Chondrocyte (in vitro differentiated cells): ENCODE measurements at regions not wholly inside any gene's neighbourhood (a gene's known extent, or its start where the extent isn't known, plus 50 kb on each side); places are given as distances from the start of the nearest gene placed in this dataset.
"Not testable (repeated sequence)": the region's sequence is repeated elsewhere in the genome, so short reads cannot be mapped to it uniquely, and the experiment has no call there.

Experiments used
- DNase-seq: peaks from one replicate; pipeline ENCODE4 v3.0.0; 2021; ENCODE audit warnings: mixed read lengths, low spot score
- H3K27ac Mint-ChIP-seq: one replicate; pipeline ENCODE4 v1.8.0; 2021; ENCODE audit warnings: mild to moderate bottlenecking, moderate library complexity, mixed read lengths; ENCODE audit not compliant: unreplicated experiment
- H3K27me3 Mint-ChIP-seq: 2 replicates; pipeline ENCODE4 v1.8.0; 2021; ENCODE audit warnings: low read depth, mixed read lengths
- H3K36me3 Mint-ChIP-seq: 2 replicates; pipeline ENCODE4 v1.8.0; 2021; ENCODE audit warnings: low read depth, mixed read lengths
- H3K4me1 Mint-ChIP-seq: 2 replicates; pipeline ENCODE4 v1.8.0; 2021; ENCODE audit warnings: low read depth, mild to moderate bottlenecking, mixed read lengths
- H3K4me3 Mint-ChIP-seq: one replicate; pipeline ENCODE4 v1.8.0; 2021; ENCODE audit warnings: mild to moderate bottlenecking, moderate library complexity, mixed read lengths; ENCODE audit not compliant: unreplicated experiment
- H3K9me3 Mint-ChIP-seq: 2 replicates; pipeline ENCODE4 v1.8.0; 2021; ENCODE audit warnings: low read depth, mixed read lengths
- CTCF ChIP-seq: fragments of 200-600 bp; sonication (generic); IDR thresholded peaks from 2 replicates; pipeline ENCODE4 v1.5.0; 2021; ENCODE audit warnings: antibody characterized with exemption, mild to moderate bottlenecking, moderate library complexity

DNA sequence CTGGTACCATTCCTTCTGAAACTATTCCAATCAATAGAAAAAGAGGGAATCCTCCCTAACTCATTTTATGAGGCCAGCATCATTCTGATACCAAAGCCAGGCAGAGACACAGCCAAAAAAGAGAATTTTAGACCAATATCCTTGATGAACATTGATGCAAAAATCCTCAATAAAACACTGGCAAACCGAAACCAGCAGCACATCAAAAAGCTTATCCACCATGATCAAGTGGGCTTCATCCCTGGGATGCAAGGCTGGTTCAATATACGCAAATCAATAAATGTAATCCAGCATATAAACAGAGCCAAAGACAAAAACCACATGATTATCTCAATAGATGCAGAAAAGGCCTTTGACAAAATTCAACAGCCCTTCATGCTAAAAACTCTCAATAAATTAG lies 82.3 kb upstream of the C3orf49 start:
- peaks cover 17% of the 10 kb centered on the region for H3K27me3 Mint-ChIP-seq
- H3K27ac Mint-ChIP-seq, DNase-seq: not testable (repeated sequence)

DNA sequence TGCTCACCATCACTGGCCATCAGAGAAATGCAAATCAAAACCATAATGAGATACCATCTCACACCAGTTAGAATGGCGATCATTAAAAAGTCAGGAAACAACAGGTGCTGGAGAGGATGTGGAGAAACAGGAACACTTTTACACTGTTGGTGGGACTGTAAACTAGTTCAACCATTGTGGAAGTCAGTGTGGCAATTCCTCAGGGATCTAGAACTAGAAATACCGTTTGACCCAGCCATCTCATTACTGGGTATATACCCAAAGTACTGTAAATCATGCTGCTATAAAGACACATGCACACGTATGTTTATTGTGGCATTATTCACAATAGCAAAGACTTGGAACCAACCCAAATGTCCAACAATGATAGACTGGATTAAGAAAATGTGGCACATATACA lies 80.5 kb upstream of the C3orf49 start:
- not testable (repeated sequence) for H3K9me3 Mint-ChIP-seq, H3K27ac Mint-ChIP-seq, H3K4me3 Mint-ChIP-seq, DNase-seq, H3K4me1 Mint-ChIP-seq, H3K36me3 Mint-ChIP-seq
- H3K27me3 Mint-ChIP-seq = peaks cover 13% of the 10 kb centered on the region

More for the DNA sequence above, 82.3 kb upstream of the C3orf49 start:
- not testable (repeated sequence) for H3K9me3 Mint-ChIP-seq, H3K36me3 Mint-ChIP-seq, H3K4me1 Mint-ChIP-seq, H3K4me3 Mint-ChIP-seq

DNA sequence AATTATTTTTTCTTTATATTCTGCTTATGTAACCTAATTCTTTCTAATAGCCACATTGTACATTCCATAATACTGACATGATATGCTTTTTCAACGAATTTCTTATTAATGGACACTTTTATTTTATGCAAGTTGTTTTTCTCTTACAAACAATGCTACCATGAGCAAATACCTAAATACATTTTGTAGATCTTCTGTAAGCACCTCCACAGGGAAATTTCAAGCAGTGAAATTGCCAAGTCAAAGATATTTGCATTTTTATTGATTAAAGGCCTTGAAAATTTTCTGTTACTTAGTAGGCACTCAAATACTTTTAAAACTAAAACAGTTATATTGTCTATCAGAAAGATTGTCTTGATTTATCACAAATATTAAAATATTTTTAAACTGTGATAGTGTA lies 79.6 kb upstream of the C3orf49 start:
- H3K27ac Mint-ChIP-seq = no peak overlapping the region
- DNase-seq = no peak
- TF ChIP-seq CTCF = no peak
- peaks cover 17% of the 10 kb centered on the region for H3K27me3 Mint-ChIP-seq
- peaks cover 3% of the 10 kb centered on the region for H3K9me3 Mint-ChIP-seq
- H3K4me3 Mint-ChIP-seq = no peak overlapping the region
- no peaks in the 10 kb centered on the region for H3K36me3 Mint-ChIP-seq
- no peaks in the 10 kb centered on the region for H3K4me1 Mint-ChIP-seq

- TF ChIP-seq CTCF = no peak
- H3K4me1 Mint-ChIP-seq = no peaks in the 10 kb centered on the region
- no peak overlapping the region for H3K27ac Mint-ChIP-seq
- H3K4me3 Mint-ChIP-seq = no peak overlapping the region
- H3K9me3 Mint-ChIP-seq = peaks cover 2% of the 10 kb centered on the region
- no peaks in the 10 kb centered on the region for H3K36me3 Mint-ChIP-seq
- DNase-seq = no peak
- peaks cover 15% of the 10 kb centered on the region for H3K27me3 Mint-ChIP-seq
Measured at GRCh38 chr3:63740116-63740515, 79.0 kb upstream of the C3orf49 start.

GRCh38 chr3:63744693-63745092 lies 74.4 kb upstream of the C3orf49 start:
- H3K4me3 Mint-ChIP-seq, H3K27ac Mint-ChIP-seq, H3K4me1 Mint-ChIP-seq, DNase-seq, H3K9me3 Mint-ChIP-seq, H3K36me3 Mint-ChIP-seq: not testable (repeated sequence)
- H3K27me3 Mint-ChIP-seq = peaks cover 24% of the 10 kb centered on the region

DNA sequence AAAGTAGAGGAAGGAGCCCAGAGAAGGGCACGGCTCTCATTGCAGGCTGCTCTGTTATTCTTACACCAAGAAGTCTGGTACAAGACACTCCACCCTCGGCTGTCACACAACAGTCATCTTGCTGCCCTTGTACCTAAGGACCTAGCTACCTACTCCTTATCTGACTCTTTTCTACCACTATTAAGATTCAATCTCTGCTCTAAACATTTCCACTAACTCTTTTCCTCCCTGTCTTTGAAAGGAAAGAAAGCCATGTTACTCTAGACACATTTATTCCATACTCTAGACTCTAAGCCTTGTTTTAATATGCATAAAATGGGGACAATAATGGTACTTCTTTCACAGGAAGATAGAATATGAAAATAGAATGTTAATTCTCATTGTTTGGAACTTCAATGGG lies 73.3 kb upstream of the C3orf49 start:
- TF ChIP-seq CTCF = no peak
- no peaks in the 10 kb centered on the region for H3K4me1 Mint-ChIP-seq
- no peaks in the 10 kb centered on the region for H3K36me3 Mint-ChIP-seq
- H3K4me3 Mint-ChIP-seq = no peak overlapping the region
- DNase-seq = no peak
- no peak overlapping the region for H3K27ac Mint-ChIP-seq
- H3K9me3 Mint-ChIP-seq = no peaks in the 10 kb centered on the region
- H3K27me3 Mint-ChIP-seq = peaks cover 16% of the 10 kb centered on the region

DNA sequence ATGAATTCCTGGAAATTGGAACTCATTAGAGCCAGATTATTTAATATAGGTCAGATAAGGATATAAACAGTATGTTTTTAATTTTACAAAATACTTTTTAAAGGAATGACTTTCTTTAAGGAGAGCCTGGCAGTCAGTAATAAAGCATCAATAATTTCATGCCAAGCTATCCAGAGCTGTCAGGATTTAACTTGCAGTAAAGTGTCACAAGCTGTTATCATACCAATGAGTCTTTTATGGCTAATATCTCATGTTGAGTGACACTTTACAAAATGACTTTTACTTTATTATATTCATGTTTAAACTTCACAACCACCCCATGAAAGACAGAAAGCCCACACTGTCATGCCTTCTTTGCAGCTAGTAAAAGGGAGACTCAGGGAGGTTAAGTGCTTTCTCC lies 72.9 kb upstream of the C3orf49 start:
- peaks cover 15% of the 10 kb centered on the region for H3K27me3 Mint-ChIP-seq
- H3K27ac Mint-ChIP-seq = no peak overlapping the region
- no peak for TF ChIP-seq CTCF
- H3K9me3 Mint-ChIP-seq = no peaks in the 10 kb centered on the region
- H3K4me1 Mint-ChIP-seq = no peaks in the 10 kb centered on the region
- no peak for DNase-seq
- H3K4me3 Mint-ChIP-seq = no peak overlapping the region
- no peaks in the 10 kb centered on the region for H3K36me3 Mint-ChIP-seq
